Thyroid gland (tissue), 4 donors: ENCODE measurements at regions not wholly inside any gene's neighbourhood (a gene's known extent, or its start where the extent isn't known, plus 50 kb on each side); places are given as distances from the start of the nearest gene placed in this dataset.

Experiments
- POLR2A ChIP-seq, 2 donors: fragments of 450-650 bp; IDR thresholded peaks; one replicate each; pipeline ENCODE4 v1.6.1; 2017; ENCODE audit warnings: antibody characterized with exemption in 2 of 2, mild to moderate bottlenecking in 2 of 2, moderate library complexity in 1 of 2
- TF ChIP-seq, protein P1 (sequence below), 6 experiments: fragments of 200-600 bp in 3 of 6; fragments of 450-650 bp in 3 of 6; sonication (generic) in 3 of 6; IDR thresholded peaks; one replicate each; pipeline ENCODE4 v1.5.1; 2016 to 2019; ENCODE audit warnings: antibody characterized with exemption in 6 of 6, mild to moderate bottlenecking in 2 of 6, inconsistent platforms in 1 of 6, moderate library complexity in 1 of 6

DNA sequence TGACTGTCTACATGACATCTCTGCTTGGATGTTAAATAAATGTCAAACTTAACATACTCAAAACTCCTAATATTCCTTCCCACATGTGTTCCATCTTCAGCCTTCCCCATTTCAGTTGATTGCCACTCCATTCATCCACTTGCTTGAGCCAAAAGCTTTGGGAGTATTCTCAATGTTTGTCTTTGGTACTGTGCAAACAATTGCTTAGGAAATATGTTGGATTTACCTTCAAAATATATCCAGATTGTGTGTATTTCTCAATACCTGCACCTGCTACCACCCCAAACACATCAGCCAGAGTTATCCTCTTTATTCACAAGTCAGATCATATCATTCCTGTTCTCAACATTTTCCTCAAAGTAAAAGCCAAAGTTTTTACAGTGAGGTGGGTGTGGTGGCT lies 350.3 kb upstream of the FAM98A start:
- TF ChIP-seq, protein P1, sequence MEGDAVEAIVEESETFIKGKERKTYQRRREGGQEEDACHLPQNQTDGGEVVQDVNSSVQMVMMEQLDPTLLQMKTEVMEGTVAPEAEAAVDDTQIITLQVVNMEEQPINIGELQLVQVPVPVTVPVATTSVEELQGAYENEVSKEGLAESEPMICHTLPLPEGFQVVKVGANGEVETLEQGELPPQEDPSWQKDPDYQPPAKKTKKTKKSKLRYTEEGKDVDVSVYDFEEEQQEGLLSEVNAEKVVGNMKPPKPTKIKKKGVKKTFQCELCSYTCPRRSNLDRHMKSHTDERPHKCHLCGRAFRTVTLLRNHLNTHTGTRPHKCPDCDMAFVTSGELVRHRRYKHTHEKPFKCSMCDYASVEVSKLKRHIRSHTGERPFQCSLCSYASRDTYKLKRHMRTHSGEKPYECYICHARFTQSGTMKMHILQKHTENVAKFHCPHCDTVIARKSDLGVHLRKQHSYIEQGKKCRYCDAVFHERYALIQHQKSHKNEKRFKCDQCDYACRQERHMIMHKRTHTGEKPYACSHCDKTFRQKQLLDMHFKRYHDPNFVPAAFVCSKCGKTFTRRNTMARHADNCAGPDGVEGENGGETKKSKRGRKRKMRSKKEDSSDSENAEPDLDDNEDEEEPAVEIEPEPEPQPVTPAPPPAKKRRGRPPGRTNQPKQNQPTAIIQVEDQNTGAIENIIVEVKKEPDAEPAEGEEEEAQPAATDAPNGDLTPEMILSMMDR (IDR thresholded peaks at IDR 0.05): no peak
- no peak for TF ChIP-seq POLR2A (IDR thresholded peaks at IDR 0.05)
